SW 1271 (cell line): ENCODE measurements at regions not wholly inside any gene's neighbourhood (a gene's known extent, or its start where the extent isn't known, plus 50 kb on each side); places are given as distances from the start of the nearest gene placed in this dataset.

Experiments used
- DNase-seq, 2 experiments: peaks; one replicate each; lab custom pipeline; 2025; lab: John Stamatoyannopoulos, UW

DNA sequence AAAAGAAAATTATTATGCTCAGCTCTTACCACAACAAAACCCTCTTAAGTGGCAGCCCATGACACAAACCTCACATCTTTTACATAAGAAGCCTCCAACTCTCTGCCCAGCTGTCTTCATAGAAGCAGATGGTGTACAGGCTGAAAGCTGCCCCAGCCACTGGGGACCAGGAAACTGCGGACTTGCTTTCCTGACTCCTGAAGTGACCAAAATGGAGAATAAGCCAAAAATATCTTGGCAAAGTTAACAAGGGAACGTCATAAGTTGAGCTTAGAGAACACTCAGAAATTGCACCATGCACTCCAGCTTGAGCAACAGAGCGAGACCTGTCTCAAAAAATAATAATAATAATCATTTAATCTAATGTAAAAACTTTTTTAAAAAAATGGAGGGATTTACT, 160.3 kb upstream of the CDYL start:
- no peak for DNase-seq

DNA sequence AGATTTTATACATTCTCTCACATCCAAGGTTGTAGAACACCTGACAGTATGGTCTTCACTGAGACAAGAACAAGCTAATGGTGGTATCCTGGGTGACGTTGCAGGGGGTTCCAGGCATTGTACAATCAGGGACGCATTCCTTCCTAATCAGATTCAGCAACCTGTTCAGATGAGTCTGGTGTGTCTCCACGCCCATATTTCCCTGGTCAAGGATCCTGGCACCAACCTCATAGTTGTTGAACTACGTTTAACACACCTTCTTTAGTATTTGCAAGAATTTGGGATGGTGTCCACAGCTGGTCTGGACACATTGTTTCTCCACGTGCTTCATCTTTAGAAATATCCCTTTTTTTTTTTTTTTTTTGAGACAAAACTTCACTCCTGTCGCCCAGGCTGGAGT, 161.0 kb upstream of the CDYL start:
- no peak for DNase-seq

DNA sequence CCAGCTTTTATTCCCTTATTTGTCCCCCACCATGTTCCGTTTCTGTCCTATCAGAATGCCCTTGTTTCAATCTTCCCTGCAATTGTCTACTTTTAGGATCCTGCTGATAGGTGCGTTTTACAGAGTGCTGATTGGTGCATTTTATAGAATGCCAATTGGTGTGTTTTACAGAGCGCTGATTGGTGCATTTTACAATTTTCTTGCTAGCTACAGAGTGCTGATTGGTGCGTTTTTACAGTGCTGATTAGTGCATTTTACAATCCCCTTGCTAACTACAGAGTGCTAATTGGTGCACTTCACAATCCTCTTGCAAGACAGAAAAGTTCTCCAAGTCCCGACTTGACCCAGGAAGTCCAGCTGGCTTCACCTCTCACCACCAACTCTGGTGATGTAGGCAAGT, 161.6 kb upstream of the CDYL start:
- no peak for DNase-seq

DNA sequence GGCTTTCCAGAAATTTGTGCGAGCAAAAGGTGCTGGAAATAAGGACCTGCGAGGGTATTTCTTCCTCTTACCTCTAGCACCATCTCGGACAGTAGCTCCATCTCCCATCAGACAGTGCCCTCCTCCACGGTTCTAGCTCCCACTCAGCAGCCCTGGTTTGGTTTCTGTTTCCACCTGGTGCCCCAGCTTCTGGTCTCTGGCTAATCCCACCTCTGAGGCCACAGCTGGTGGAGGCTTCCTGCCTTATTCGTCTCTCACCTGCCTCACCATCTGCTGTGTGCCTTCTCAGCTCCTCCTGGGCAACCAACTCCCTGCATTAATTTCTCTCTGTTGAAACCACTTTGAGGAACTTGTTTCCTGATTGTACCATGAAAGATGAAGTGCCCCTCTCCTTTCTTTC, 162.4 kb upstream of the CDYL start:
- no peak for DNase-seq

DNA sequence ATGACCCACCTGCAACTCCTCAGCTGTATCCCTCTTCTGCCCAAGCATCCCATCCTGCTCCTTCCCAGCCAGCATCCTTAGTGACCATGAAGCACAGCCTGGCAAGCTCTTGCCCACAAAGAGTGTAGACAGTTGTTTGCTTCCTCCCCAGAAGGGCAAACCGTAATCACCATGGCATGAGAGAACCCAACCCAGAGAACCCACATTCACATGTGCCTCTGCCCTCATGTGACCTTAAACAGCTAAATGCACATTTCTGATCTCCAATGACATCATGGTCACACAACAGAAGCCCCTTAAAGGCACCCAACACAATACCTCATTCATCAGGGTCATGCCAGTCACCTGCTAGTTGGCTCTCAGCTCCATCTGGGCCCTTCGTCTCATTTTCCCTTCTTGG, 162.8 kb upstream of the CDYL start:
- DNase-seq: no peak

DNA sequence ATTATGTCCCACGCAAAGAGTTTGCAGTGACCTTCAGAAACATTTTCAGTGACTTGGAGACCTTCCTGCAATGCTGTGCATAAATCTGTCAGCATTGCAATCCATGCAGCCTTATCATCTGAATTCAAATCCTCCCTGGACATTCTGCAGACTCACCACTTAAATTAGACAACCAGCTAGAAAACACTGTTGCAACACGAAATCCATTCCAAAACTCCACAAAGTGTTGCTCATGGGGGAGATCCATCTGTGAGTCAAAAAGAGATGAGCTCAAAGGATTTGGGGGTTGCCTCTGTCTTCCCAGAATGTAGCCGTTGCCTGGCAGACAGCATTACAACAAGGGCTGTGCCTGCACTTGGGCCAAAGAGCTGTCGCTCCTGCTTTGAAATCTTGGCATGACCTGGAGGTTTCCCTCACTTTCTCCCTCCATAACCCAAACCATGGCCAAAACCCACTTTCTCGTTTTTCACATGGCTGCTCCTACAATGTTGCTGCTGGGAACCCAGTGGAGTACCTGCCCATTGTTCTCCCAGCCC, 163.5 kb upstream of the CDYL start:
- no peak for DNase-seq

DNA sequence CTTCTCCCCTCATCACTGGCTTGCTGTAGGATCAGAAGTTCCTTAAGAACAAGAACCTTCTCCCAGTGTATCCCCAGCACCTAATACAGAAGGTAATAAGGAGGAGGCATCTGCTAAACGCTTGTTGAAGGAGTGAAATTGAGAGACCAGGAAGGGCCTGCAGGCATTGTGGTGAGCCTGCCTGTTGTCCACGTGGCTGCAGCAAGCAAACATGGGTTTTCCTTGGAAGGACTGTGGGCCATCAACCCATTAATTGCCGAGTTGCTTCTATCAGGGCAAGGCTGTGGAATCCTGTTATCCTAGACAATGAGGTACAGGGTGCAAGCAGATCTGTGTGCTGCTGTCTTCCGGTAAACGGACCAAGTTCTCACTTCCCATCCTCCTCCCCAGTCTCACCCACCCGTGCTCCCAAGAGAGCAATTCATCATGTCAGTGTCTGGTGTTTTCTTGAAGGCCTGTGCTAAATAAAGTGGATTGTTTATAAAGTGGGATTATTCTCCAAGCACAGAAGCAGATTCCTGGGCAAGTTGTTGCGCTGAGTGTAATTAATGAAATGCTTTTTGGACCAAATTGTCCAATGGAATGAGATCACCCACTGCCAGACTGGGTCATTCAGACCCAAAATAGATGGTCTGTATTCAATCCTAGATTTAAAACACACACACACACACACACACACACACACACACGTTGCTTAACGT, 164.6 kb upstream of the CDYL start:
- no peak for DNase-seq

DNA sequence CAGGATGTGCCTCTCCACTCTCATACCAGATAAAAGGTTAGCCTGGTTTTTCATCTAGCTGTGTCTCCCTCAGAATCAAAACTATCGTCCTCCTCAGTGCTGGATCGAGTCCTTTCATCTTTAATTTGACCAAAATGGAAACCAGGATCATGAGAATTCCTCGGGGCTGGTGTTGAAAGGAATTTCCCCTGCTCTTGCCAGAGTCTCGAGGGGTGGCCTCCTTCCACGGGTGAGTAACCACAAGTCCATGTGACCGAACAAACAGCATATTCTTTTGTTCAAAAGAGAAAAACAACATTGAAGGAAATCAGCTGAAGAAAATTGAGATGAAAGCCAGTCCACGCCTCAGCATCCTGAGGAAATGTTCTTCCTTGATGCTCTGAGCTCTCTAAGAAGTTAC, 165.9 kb upstream of the CDYL start:
- DNase-seq: no peak

DNA sequence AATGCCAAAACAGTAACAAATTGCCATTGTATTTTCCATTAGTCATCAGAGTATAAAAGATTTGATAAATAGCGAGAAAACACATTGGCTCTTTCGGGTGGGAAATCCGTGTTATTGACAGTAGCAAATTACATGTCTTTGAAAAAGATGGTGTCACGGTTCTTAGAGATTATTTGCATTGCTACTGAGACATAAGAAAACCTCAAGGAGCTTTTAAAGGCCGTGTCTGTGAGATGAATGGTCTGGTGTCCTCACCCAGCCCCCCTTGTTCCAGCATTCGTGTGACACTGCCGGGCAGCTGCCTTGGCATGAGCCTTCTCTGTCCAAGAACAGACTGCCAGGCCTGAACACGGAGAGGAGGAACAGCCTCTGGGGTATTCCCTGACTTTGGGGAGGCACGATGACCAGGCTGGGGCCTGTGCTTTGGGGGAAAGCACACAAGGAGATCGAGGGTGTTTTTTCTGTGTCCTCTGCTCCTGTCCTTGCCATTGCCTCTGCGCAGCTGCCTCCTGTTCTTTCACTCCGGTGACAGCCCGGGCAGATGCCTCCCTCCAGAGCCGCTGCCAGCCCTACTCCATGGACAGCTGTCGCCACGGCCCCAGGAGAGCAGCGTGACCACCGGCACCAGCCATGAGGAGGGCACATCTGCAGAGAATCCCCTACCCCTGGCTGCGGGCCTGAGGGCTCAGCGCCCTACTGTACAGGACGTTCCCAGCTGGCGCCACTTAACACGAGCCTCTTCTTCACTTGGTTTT, 167.7 kb upstream of the CDYL start:
- DNase-seq: no peak

DNA sequence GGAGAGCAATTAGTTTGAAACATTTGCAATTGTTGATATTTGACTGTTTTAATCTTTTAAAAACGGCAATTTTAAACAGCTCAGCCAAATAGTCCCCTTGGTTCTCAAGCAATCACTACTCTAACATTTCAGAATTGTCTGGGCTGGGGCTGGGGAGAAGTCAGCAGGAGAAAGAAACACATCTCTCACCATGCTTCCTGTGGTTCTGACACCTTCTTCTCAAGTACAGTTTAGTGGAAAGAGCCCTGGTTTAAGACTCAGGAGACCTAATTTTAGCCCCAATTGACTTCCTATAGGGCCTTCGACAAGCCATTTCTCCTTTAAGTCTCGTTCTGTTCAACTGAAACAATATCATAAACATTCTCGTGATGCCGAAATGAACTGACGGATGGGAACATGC, 168.4 kb upstream of the CDYL start:
- no peak for DNase-seq

DNA sequence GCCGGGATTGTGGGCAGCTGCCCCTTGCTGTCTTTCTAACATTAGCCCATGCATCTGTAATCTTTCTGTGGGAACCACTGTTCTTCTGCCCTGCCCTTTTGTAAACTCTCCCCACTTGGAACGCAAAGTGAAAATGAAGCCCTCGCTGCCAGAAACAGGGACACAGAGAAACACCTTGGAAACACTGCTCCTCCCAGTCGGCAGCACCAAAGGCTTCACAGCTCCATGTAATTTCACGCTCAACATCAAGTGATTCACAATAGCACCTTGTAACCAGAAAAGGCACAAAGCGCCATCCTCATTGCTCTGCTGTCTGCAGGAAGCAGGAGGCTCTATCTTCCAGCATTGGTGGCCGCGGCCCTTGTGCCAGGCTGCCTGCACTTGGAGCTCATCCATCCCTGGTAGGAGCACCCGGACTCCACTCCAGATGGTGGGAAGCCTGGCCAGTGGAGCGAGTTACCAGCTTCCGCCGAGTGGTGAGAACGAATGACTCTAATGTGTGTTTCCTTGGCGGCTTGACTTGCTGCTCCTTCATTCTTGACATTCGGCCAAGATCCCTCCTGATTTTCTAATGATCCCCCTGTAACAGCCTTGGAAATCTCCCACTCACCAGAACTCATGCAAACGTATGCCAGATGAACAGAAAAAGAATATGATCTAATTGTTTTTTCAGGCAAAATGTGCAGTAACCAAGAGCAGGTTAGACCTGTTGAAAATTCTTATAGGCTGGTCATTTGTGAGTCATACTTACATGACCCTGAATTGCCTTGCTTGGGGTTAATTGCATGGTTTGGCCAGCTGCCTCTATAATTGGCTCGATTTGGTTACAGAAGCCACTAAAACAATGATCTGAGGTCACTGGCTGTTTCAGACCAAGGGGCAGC, 169.1 kb upstream of the CDYL start:
- DNase-seq: no peak

DNA sequence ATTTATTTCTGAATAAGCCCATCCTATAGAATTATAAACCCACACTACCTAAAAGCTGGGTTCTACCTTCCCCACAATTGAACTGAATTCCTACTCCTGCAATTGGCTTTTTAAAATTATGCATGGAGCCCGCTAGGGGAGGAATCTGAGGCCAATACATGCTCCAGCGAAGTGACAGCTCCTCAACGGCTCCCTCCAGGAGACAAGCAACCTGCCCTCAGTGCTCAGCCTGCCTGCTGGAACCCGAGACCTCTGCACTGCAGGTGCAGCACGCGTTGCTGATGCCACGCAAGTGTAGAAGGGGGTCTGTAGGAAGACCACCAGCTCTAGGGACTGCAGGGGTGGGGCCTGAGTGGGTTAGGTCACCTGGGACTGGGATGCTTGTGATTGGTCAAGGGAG, 170.2 kb upstream of the CDYL start:
- DNase-seq: no peak

DNA sequence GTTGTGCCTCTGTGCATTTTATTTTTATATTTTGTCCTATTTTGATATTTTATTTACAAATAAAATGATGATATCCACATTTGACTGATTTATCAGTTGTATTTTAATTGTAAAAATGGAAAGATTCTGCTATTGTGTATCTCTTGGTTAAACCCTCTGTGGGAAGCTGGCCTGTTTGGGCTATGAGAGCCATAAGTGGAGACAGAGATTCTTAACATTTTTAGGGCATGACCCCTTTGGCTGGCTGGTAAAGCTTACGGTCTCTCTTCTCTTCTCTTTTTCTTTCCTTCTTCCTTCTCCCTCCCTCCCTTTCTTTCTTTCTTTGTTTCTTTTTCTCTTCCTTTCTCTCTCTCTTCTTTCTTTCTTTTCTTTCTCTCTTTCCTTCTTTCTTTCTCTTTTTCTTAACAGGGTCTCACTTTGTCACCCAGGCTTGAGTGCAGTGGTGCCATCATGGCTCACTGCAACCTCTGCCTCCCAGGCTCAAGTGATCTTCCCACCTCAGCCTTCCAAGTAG, 172.3 kb upstream of the CDYL start:
- DNase-seq: no peak

DNA sequence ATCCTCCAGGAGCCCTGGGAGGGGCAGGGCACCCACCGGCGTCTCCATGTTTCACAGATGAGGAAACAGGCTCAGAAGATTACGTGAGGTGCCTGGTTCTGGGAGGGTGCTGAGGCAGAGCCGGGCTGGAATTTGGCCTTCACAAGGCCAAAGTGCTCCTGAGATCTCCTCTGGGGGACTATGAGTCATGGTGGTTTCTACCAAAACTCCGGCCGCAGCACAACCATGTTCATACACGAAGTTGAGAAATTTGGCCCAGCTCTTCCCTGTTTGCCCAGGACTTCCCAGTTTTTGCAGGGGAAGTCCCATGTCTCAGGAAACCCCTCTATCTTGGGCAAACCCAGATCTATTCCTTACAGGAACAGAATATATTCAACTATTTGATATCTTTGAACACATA, 172.9 kb upstream of the CDYL start:
- DNase-seq: no peak

DNA sequence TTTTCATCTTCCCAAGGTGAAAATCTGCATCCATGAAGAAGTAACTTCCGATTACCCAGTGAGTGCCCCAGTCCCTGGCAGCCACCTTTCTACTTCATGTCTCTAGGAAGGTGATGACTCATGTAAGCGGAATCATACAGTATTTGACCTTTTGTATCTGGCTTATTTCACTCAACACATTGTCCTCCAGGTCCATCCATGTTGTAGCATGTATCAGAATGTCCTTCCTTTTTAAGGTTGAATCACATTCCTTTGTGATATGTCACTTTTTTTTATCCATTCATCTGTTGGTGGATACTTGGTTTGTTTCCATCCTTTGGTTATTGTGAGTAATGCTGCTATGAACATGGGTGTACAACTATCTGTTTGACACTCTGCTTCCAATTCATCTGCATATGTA, 176.3 kb upstream of the CDYL start:
- peak; percentile 26 to 63 for DNase-seq

DNA sequence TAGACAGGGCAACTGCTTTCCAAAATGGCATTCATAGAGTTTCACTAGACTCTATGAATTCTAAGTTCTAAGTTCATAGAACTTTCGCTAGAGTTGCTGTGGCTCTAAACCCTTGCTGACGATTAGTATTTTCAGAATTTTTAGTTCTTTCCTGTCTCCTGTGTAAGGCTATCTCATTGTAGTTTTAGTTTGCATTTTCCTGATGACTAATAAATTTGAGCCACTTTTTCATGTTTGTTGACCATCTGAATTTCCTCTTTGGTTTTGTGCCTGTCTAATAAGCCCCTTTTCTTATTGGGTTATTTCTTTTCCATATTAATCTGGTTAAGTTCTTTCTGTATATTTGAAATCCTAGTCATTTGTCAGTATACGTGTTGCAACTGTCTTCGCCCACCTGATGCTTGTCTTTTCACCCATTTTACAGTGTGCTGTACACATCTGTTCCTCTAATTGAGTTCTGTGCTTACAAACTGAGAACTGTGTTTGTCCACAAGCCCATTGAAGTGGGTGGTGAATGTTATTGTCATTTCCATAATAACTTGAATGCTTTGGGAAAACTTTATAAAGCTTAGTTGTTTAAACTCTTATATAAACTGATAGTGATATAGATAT, 177.7 kb upstream of the CDYL start:
- DNase-seq: no peak

DNA sequence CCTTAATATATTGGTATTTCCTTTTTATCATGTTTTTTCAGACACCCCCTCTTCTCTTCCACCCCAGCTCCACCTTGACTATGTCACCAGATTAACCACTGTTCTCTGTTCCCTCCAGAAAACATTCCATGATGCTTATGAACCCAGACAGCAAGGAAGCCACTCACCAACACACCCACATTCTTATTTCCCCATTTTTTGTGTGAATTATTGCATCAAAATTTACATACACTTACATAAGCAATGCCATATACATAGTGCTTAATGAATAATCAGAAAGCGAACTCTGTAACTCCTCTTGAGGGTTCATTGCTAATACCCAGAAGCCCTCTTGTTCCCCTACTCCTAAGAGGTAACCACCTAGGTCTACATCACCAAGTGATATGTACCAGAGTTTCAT, 182.3 kb upstream of the CDYL start:
- no peak for DNase-seq

DNA sequence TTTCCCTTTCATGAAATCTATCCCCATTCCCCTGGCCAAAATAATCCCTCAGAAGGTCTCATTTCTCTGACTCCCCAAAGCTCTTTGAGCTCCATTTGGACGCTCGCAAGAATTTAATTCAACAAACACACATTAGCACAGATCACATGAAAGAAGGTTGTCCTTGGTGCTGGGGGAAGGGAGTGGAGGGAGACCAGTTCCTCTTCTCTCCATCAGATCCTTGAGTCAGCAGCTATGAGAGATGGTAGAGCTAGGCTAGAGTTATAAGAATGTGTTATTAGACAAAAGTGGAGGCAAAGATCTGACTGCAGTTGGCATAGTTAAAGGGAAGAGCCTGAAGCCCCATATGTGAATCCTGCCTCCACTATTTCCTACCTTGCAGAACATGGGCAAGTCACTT, 184.2 kb upstream of the CDYL start:
- DNase-seq: no peak

DNA sequence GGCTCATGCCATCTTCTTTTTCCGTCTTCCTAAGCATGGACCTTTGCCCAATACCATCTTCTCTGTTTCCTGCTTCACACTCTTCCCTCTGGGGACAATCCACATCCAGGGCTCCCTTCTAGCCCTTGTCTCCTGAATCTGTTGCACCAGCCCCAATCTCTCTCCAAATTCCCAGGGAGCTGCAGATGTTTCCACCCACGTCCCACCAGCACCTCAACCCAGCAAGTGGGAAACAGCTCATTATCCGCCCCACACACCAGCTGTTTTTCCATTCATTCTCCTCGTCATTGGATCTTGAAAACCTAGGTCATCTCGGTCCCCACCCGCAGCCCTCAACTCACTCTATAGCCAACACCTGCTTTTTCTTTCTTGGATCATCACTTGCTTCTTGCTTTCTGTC, 185.0 kb upstream of the CDYL start:
- no peak for DNase-seq

DNA sequence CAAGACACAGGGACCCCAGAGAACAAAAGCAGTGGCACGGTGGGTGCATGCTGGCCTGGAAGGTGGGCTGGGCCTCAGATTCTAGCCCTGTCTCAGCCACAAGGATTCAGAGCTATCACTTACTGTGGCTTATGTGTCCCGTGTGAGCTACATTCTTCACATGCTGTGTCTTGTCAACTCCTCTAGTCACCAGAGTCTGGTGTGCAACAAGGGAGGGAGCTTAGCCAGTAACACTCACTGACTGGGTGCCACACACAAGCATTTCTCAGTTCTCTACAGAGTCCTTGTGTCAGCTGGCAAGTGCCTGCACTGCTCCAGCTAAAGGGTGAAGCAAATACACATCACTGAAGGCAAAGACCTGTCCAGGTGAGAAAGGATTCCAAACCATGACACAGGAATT, 186.9 kb upstream of the CDYL start:
- no peak for DNase-seq

DNA sequence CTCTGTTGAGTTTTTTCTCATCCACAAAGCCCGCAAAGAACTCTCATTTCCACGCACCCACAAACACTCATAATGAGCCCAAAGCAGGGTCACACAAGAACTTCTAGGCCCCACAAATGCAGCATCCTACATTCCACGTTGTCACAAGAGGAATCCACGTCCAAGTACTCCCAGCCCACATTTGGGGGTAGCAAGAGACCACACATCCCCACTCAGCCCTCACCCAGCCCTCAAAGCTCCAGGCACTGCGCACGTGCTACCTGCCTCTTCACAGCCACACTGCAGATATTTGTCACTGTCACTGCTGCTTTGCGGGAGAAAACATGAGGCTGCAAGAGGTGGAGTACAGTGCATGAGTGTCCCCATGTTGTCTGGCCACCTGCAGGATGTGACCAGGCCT, 187.6 kb upstream of the CDYL start:
- DNase-seq: no peak

DNA sequence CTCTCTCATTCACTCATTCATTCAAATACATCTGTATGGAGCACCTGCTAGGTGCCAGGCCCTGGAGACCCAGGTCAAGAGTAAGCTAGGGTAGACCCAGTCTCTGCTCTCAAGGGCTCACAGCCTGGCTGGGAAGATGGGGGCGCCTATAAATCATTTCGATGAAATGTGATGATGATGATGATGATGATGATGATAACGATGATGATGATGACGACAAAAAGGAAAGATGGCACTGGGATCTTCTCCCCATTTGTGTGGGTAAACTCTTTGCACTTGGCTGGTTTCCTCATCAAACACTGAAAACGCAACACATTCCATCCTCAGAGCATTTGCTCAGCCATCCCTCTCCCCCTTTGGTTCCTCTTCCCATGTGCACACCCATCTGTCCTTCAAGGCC, 188.0 kb upstream of the CDYL start:
- DNase-seq: no peak
